ENCODE measurements at regions not wholly inside any gene's neighbourhood (a gene's known extent, or its start where the extent isn't known, plus 50 kb on each side); places are given as distances from the start of the nearest gene placed in this dataset.
A peak's percentile ranks its signal among the peaks of the same experiment; 100 is the strongest.

DNA sequence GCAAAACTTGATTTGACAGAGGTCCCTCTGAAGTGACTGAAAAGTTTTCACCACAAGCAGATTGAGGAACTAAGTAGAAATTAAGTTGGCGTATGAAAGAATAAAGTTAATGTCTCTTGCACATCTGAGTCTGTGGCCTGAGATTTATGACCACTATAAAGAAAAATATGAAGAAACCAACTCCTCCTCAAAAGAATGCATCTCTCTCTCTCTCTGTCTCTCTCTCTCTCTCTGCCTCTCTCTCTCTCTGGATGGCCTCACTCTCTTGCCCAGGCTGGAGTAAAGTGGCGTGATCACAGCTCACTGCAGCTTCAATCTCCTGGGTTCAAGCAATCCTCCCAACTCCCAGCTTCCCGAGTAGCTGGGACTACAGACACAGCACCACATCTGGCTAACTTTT is 55.2 kb downstream of the RPL22L1 start:
- CTCF ChIA-PET, result interaction anchor here (0.7 to 9.5 kb wide), 6 partner anchors 28 to 1239 kb away, joined by 3 to 202 read pairs (median 4); partner anchors contain the start of gene CLDN11
- POLR2A ChIA-PET, result interaction anchor here (0.6 to 1.3 kb wide), 2 partner anchors 12 to 55 kb away, joined by 3 to 8 read pairs; partner anchors contain the start of gene RPL22L1
- no peak overlapping the region for H3K4me3 ChIP-seq (ENCODE audit: low read depth, low read length)
- H3K36me3 ChIP-seq (ENCODE audit: control insufficient read depth in 2 of 2, insufficient read depth in 1 of 2, low read length in 2 of 2), result no peaks in the 10 kb centered on the region
- no peaks in the 10 kb centered on the region for H3K9me3 ChIP-seq (ENCODE audit: control insufficient read depth, insufficient read depth, low read depth, low read length)
- H3K27ac ChIP-seq (ENCODE audit: extremely low read depth, low read depth, low read length), result no peak overlapping the region
- no peaks in the 10 kb centered on the region for H3K4me1 ChIP-seq (ENCODE audit: control insufficient read depth, insufficient read depth, low read length)
- no peak for TF ChIP-seq ZFP41 (tag by site-specific recombination; IDR thresholded peaks at IDR 0.05; ENCODE audit: borderline replicate concordance)
- TF ChIP-seq ZFP69B (tag by site-specific recombination; IDR thresholded peaks at IDR 0.05), result no peak
- peak; percentile 52; the same call in 1 of the 2 replicates for TF ChIP-seq ZNF596 (tag by site-specific recombination; IDR thresholded peaks at IDR 0.05)
- no peak for TF ChIP-seq ZNF404 (tag by site-specific recombination; IDR thresholded peaks at IDR 0.05)

DNA sequence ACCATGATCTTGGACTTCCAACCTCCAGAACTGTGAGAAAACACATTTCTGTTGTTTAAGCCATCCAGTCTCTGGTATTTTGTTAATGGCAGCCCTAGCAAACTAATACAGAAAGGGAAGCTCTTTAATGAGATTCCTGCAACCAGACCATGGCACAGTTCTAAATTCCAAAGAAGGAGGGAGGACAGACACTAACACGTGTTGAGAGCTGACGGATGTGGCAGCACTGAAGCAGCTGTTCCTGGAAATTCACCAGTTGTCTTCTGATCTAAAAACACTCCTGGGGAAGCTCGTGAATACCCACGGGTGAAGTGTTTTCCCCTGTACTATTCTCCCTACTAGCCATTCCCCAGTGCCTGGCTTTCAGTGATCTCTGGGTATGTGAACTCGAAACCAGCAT is 56.7 kb downstream of the RPL22L1 start:
- ChIA-PET CTCF (interaction anchor here (0.6 to 9.5 kb wide), 9 partner anchors 25 to 1159 kb away, joined by 3 to 202 read pairs (median 3); partner anchors contain the start of gene CLDN11), POLR2A (no interaction called here)

DNA sequence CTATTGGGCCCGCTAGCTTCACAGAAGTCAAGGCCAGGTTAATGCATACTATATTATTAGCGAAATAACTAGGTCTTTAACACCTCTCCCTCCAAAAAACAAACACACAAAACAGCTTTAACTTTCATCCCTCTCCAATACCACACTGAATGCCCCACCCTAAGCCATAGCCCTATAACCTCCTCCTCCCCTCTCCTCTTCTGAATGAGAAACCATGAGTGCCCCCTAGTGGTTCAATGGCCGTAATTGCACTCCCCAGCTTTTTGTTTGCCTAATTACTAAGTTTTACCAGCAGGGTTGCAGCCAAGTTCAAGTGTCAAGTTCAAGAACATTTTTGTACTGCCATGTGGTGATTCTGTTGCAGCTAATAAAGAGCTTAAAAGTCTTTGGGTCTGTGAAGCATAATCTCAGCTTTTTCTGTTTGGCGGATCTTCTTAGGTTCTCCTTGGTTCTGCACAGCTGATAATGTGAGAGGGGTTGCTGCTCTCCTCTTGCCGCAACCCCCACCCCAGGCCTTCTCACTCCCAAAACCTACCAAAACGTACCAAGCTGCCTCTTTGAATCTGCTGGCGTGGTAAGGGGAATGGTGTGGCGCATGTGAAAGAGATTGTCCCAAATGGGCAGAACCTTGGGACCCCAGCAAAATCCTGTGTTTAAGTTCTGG is 57.9 kb downstream of the RPL22L1 start:
- ChIA-PET POLR2A (interaction anchor here (1.0 kb wide), 2 partner anchors 58 to 455 kb away, joined by 3 read pairs; partner anchors contain the start of genes RPL22L1 and SKIL), CTCF (interaction anchor here (0.5 to 9.5 kb wide), 47 partner anchors 8 to 1343 kb away, joined by 3 to 202 read pairs (median 3); partner anchors contain the start of genes CLDN11, GPR160 and RPL22L1)
- Histone ChIP-seq H3K27ac (ENCODE audit: extremely low read depth, low read depth, low read length) (no peak overlapping the region), H3K4me3 (ENCODE audit: low read depth, low read length) (no peak overlapping the region), H3K4me1 (ENCODE audit: control insufficient read depth, insufficient read depth, low read length) (no peaks in the 10 kb centered on the region), H3K36me3 (ENCODE audit: control insufficient read depth in 2 of 2, insufficient read depth in 1 of 2, low read length in 2 of 2) (no peaks in the 10 kb centered on the region), H3K9me3 (ENCODE audit: control insufficient read depth, insufficient read depth, low read depth, low read length) (no peaks in the 10 kb centered on the region)
- TF ChIP-seq KLF16 (tag by site-specific recombination; IDR thresholded peaks at IDR 0.05), result no peak
- peak; percentile 92 for TF ChIP-seq ZNF654 (tag by site-specific recombination; IDR thresholded peaks at IDR 0.05; ENCODE audit: low read depth)
- TF ChIP-seq SP7 (tag by site-specific recombination; IDR thresholded peaks at IDR 0.05), result peak; percentile 18; the same call in 1 of the 2 replicates
- 0 out of 2 replicates have a peak, but pooled peaks have one; percentile 12 for TF ChIP-seq ZNF629 (tag by site-specific recombination; IDR thresholded peaks at IDR 0.05)
- 0 out of 2 replicates have a peak, but pooled peaks have one; percentile 17 for TF ChIP-seq GLIS2 (tag by site-specific recombination; IDR thresholded peaks at IDR 0.05)
- TF ChIP-seq CTCF (tag by site-specific recombination; IDR thresholded peaks at IDR 0.05), result peak; percentile 70
- TF ChIP-seq ZNF292 (tag by site-specific recombination; IDR thresholded peaks at IDR 0.05; ENCODE audit: borderline replicate concordance, low read depth), result no peak

More for the DNA sequence above, 56.7 kb downstream of the RPL22L1 start:
- no peak overlapping the region for H3K27ac ChIP-seq (ENCODE audit: extremely low read depth, low read depth, low read length)
- no peaks in the 10 kb centered on the region for H3K36me3 ChIP-seq (ENCODE audit: control insufficient read depth in 2 of 2, insufficient read depth in 1 of 2, low read length in 2 of 2)
- no peaks in the 10 kb centered on the region for H3K4me1 ChIP-seq (ENCODE audit: control insufficient read depth, insufficient read depth, low read length)
- no peaks in the 10 kb centered on the region for H3K9me3 ChIP-seq (ENCODE audit: control insufficient read depth, insufficient read depth, low read depth, low read length)
- H3K4me3 ChIP-seq (ENCODE audit: low read depth, low read length), result no peak overlapping the region
- TF ChIP-seq ZNF580 (tag by site-specific recombination; IDR thresholded peaks at IDR 0.05), result no peak
- no peak for TF ChIP-seq ZBTB8A (tag by site-specific recombination; IDR thresholded peaks at IDR 0.05)
- no peak for TF ChIP-seq ZSCAN5A (tag by site-specific recombination; IDR thresholded peaks at IDR 0.05)
- TF ChIP-seq ZNF2 (tag by site-specific recombination; IDR thresholded peaks at IDR 0.05), result no peak
- TF ChIP-seq ZNF366 (tag by site-specific recombination; conservative IDR thresholded peaks at IDR 0.05), result no peak
- TF ChIP-seq SETDB1 (IDR thresholded peaks at IDR 0.05; ENCODE audit: insufficient read length, low read length), result no peak
- TF ChIP-seq, protein P1, sequence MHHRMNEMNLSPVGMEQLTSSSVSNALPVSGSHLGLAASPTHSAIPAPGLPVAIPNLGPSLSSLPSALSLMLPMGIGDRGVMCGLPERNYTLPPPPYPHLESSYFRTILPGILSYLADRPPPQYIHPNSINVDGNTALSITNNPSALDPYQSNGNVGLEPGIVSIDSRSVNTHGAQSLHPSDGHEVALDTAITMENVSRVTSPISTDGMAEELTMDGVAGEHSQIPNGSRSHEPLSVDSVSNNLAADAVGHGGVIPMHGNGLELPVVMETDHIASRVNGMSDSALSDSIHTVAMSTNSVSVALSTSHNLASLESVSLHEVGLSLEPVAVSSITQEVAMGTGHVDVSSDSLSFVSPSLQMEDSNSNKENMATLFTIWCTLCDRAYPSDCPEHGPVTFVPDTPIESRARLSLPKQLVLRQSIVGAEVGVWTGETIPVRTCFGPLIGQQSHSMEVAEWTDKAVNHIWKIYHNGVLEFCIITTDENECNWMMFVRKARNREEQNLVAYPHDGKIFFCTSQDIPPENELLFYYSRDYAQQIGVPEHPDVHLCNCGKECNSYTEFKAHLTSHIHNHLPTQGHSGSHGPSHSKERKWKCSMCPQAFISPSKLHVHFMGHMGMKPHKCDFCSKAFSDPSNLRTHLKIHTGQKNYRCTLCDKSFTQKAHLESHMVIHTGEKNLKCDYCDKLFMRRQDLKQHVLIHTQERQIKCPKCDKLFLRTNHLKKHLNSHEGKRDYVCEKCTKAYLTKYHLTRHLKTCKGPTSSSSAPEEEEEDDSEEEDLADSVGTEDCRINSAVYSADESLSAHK (tag by site-specific recombination; IDR thresholded peaks at IDR 0.05), result no peak
- TF ChIP-seq ZBTB26 (tag by site-specific recombination; optimal IDR thresholded peaks at IDR 0.05), result no peak
- no peak for TF ChIP-seq ZSCAN16 (tag by site-specific recombination; IDR thresholded peaks at IDR 0.05)
- TF ChIP-seq BCL11A (tag by site-specific recombination; IDR thresholded peaks at IDR 0.05; ENCODE audit: low read depth), result no peak

All from HEK293 (cell line).